ENCODE measurements at regions not wholly inside any gene's neighbourhood (a gene's known extent, or its start where the extent isn't known, plus 50 kb on each side); places are given as distances from the start of the nearest gene placed in this dataset.

DNA sequence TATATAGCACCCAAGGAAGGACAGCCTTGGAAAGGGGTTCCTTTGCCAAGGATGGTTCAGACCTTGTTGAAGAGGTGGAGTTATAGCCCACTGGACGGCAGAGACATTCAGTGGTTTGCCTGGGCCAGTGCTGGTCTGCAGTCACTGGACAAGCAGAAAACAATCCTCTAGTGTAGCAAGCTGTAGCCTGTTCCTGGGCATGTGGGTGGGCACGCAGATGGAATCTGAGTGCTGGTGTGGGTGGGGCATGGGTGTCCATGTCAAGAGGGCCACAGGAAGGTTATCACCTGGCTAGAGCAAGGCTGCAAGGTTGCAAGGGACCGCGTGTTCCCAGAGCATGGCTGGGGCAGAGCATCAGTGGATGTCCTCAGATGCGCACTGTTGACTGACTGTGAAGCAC is 244.7 kb downstream of the PTPRU start:
- no peak overlapping the region for H3K4me3 ChIP-seq
- 70 to 72% methylated on average over 5 of the region's 5 CpGs for WGBS, 2 donors
- no peaks in the 10 kb centered on the region for H3K4me1 ChIP-seq
- H3K36me3 ChIP-seq: no peaks in the 10 kb centered on the region
- DNase-seq: no peak
- no peak overlapping the region for H3K27ac ChIP-seq
- no peak for ATAC-seq
- TF ChIP-seq, protein P1, sequence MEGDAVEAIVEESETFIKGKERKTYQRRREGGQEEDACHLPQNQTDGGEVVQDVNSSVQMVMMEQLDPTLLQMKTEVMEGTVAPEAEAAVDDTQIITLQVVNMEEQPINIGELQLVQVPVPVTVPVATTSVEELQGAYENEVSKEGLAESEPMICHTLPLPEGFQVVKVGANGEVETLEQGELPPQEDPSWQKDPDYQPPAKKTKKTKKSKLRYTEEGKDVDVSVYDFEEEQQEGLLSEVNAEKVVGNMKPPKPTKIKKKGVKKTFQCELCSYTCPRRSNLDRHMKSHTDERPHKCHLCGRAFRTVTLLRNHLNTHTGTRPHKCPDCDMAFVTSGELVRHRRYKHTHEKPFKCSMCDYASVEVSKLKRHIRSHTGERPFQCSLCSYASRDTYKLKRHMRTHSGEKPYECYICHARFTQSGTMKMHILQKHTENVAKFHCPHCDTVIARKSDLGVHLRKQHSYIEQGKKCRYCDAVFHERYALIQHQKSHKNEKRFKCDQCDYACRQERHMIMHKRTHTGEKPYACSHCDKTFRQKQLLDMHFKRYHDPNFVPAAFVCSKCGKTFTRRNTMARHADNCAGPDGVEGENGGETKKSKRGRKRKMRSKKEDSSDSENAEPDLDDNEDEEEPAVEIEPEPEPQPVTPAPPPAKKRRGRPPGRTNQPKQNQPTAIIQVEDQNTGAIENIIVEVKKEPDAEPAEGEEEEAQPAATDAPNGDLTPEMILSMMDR (IDR thresholded peaks at IDR 0.05): no peak
- intact Hi-C loops (cut with DNase I): no loop called here
- H3K9me3 ChIP-seq: no peaks in the 10 kb centered on the region
- H3K27me3 ChIP-seq: peaks cover 0 to 75% (median 59%) of the 10 kb centered on the region in 7 donors

DNA sequence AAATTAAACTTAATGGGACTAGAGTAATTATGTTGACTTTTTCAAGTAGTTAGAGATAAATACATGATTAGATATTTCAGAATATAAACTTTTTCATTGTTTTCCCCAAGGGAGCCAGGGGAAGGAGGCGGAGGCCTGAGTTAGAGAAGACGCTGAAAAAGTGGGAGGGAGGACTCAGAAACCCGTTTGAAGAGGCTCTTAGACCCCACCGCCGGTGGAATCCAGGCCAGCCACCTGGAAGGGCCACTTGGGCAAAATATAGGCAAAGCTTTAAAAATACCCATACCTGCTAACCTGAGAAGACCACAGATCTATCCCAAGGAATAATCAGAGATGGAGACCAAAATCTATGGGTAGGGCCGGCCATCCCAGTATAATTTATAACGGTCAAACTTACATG is 242.6 kb downstream of the PTPRU start:
- intact Hi-C loops (cut with DNase I): no loop called here
- Histone ChIP-seq H3K4me3 (no peak overlapping the region), H3K36me3 (no peaks in the 10 kb centered on the region), H3K4me1 (no peaks in the 10 kb centered on the region), H3K27me3 (peaks cover 0 to 77% (median 70%) of the 10 kb centered on the region in 7 donors), H3K27ac (no peak overlapping the region), H3K9me3 (no peaks in the 10 kb centered on the region)
- 28 to 41% methylated on average over 7 of the region's 7 CpGs for WGBS, 2 donors
- TF ChIP-seq, protein P1 (IDR thresholded peaks at IDR 0.05): no peak
- DNase-seq (no peak), ATAC-seq (no peak)

DNA sequence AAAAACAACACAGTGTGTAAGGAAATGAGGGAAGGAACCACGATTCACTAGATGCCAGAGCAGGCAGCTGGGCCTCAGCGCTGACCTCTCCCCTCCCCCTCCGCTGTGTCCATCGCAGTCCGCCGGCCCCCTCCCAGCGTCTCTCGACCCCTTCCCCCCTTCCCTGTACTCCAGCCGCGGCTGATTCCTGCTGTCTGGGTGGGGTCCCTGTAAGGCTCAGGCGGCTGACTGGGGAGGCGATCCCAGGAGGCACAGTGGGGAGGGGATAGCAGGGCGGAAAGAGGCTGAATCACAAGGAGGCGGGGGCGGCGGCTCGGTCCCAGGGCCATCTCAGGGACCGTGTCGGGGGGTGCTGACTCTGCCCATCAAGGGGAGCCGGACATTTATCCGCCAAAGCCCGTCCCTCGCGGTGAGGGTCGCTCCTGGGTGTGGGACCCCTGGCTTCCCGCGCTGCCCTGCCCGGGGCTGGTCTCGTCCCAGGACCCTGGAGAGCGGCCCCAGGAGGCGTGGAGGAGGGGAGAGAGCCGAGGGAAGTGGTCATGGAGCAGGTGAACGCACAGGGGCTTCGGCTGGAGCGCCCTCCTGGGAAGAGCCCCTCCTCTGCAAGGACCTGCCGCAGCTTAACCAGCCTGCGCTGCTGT is 241.9 kb downstream of the PTPRU start:
- intact Hi-C loops (cut with DNase I): no loop called here
- ATAC-seq (peak in 1 of 8 donors; percentile 25), DNase-seq (no peak)
- 1 to 2% methylated on average over 30 to 36 of the region's 37 CpGs for whole genome bisulfite sequencing, 2 donors
- TF ChIP-seq, protein P1 (IDR thresholded peaks at IDR 0.05): no peak
- Histone ChIP-seq H3K4me3 (no peak overlapping the region), H3K36me3 (no peaks in the 10 kb centered on the region), H3K27me3 (peaks cover 0 to 82% (median 72%) of the 10 kb centered on the region in 7 donors), H3K9me3 (no peaks in the 10 kb centered on the region), H3K4me1 (no peaks in the 10 kb centered on the region), H3K27ac (no peak overlapping the region)

DNA sequence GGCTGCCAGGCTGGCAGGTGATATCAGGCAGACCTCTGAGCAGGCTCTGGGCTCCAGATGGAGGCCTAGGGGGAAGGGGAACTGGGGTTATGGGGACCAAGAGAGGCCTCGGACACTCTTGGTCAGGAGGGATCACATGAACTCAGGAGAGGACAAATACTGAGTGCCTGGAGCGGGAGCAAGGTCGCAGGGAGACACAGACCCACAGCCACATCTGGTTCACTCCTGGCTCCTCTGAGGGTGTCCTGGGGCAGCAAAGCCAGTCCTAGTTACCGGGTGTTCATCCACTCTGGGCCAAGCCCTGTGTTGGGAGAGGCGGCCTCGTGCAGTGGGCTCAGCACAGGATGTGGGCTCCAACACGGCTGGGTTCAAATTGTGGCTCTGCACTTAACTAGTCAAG is 239.0 kb downstream of the PTPRU start:
- Histone ChIP-seq H3K27me3 (peaks cover 0 to 92% (median 80%) of the 10 kb centered on the region in 7 donors), H3K9me3 (no peaks in the 10 kb centered on the region), H3K27ac (no peak overlapping the region), H3K4me3 (no peak overlapping the region), H3K4me1 (no peaks in the 10 kb centered on the region), H3K36me3 (no peaks in the 10 kb centered on the region)
- no peak for ATAC-seq
- TF ChIP-seq, protein P1 (IDR thresholded peaks at IDR 0.05): no peak
- 51 to 65% methylated on average over 7 of the region's 7 CpGs for WGBS, 2 donors
- intact Hi-C loops (cut with DNase I): no loop called here
- no peak for DNase-seq

Measured in heart right ventricle (tissue), 16 donors.